Activated CD8-positive, alpha-beta T cell treated with anti-CD3 and anti-CD28 coated beads, Interleukin-2, amount 10 ng/mL, durations not matched to agents 7 days and 5 days (primary cell): ENCODE measurements at regions not wholly inside any gene's neighbourhood (a gene's known extent, or its start where the extent isn't known, plus 50 kb on each side); places are given as distances from the start of the nearest gene placed in this dataset.

Experiments
- ATAC-seq: fragments of 150-1000 bp; cut with Tn5 transposase; one replicate; pipeline ENCODE4 v1.10.0; 2021; ENCODE audit warnings: moderate library complexity
- CTCF ChIA-PET: fragments of 350-600 bp; sonication (Branson Sonifier 250); formaldehyde crosslinking; loops from one replicate; lab custom pipeline; 2021; ENCODE audit warnings: antibody characterized with exemption; lab: Charles Lee
- POLR2A ChIA-PET: fragments of 350-600 bp; sonication (Branson Sonifier 250); formaldehyde crosslinking; loops from one replicate; lab custom pipeline; 2021; ENCODE audit warnings: antibody characterized with exemption; lab: Charles Lee
- DNase-seq: peaks from one replicate; pipeline ENCODE4 v3.0.0-alpha.2; 2020
- H3K27ac Mint-ChIP-seq: one replicate; pipeline ENCODE4 v1.8.0; 2021; ENCODE audit warnings: mild to moderate bottlenecking, mixed read lengths
- H3K27me3 Mint-ChIP-seq: one replicate; pipeline ENCODE4 v1.8.0; 2021; ENCODE audit warnings: low read depth, mixed read lengths
- H3K36me3 Mint-ChIP-seq: one replicate; pipeline ENCODE4 v1.8.0; 2021; ENCODE audit warnings: low read depth, mixed read lengths
- H3K4me1 Mint-ChIP-seq: one replicate; pipeline ENCODE4 v1.8.0; 2021; ENCODE audit warnings: low read depth, mixed read lengths
- H3K4me3 Mint-ChIP-seq: one replicate; pipeline ENCODE4 v1.8.0; 2021; ENCODE audit warnings: mild to moderate bottlenecking, mixed read lengths
- H3K9me3 Mint-ChIP-seq: one replicate; pipeline ENCODE4 v1.8.0; 2022; ENCODE audit warnings: mixed read lengths; ENCODE audit not compliant: insufficient read depth

GRCh38 chr3:110814170-110815007 is 257.2 kb upstream of the NECTIN3 start:
- ChIA-PET CTCF (interaction anchor here (1.0 to 1.1 kb wide), 2 partner anchors 8 to 727 kb away, joined by 3 read pairs; no protein-coding TSS in a partner anchor), POLR2A (no interaction called here)

GRCh38 chr3:110815008-110815583 is 256.5 kb upstream of the NECTIN3 start:
- Mint-ChIP-seq H3K4me1 (peaks cover 16% of the 10 kb centered on the region), H3K27ac (no peak overlapping the region), H3K9me3 (no peaks in the 10 kb centered on the region), H3K36me3 (no peaks in the 10 kb centered on the region), H3K27me3 (peaks cover 14% of the 10 kb centered on the region), H3K4me3 (peak overlapping the region; percentile 35)
- no peak for DNase-seq
- ChIA-PET POLR2A (no interaction called here), CTCF (interaction anchor here (0.6 to 0.8 kb wide), 2 partner anchors 19 to 109 kb away, joined by 3 read pairs; no protein-coding TSS in a partner anchor)
- no peak for ATAC-seq

More at GRCh38 chr3:110814170-110815007, 257.2 kb upstream of the NECTIN3 start:
- ATAC-seq (peak; percentile 76), DNase-seq (peak; percentile 51)
- Mint-ChIP-seq H3K9me3 (no peaks in the 10 kb centered on the region), H3K36me3 (no peaks in the 10 kb centered on the region), H3K27me3 (peaks cover 16% of the 10 kb centered on the region), H3K27ac (peak overlapping the region; percentile 14), H3K4me3 (peak overlapping the region; percentile 35), H3K4me1 (peaks cover 16% of the 10 kb centered on the region)

GRCh38 chr3:110816008-110816407 is 255.6 kb upstream of the NECTIN3 start:
- peaks cover 11% of the 10 kb centered on the region for H3K27me3 Mint-ChIP-seq
- DNase-seq (no peak), ATAC-seq (no peak)
- peaks cover 16% of the 10 kb centered on the region for H3K4me1 Mint-ChIP-seq
- no peaks in the 10 kb centered on the region for H3K36me3 Mint-ChIP-seq
- CTCF ChIA-PET, result interaction anchor here (0.8 kb wide), 1 partner anchor 108 kb away, joined by 3 read pairs; no protein-coding TSS in a partner anchor
- H3K9me3 Mint-ChIP-seq, result no peaks in the 10 kb centered on the region
- POLR2A ChIA-PET, result no interaction called here
- H3K4me3 Mint-ChIP-seq, result no peak overlapping the region
- no peak overlapping the region for H3K27ac Mint-ChIP-seq

- DNase-seq (no peak), ATAC-seq (no peak)
- Mint-ChIP-seq H3K4me1 (no peaks in the 10 kb centered on the region), H3K9me3 (no peaks in the 10 kb centered on the region), H3K27me3 (no peaks in the 10 kb centered on the region), H3K36me3 (no peaks in the 10 kb centered on the region), H3K27ac (no peak overlapping the region), H3K4me3 (no peak overlapping the region)
- CTCF ChIA-PET, result no interaction called here
- POLR2A ChIA-PET, result no interaction called here
These were observed 250.0 kb upstream of the NECTIN3 start for GRCh38 chr3:110821586-110821985.

GRCh38 chr3:110822971-110823370 is 248.6 kb upstream of the NECTIN3 start:
- Mint-ChIP-seq H3K36me3 (no peaks in the 10 kb centered on the region), H3K27me3 (no peaks in the 10 kb centered on the region), H3K9me3 (no peaks in the 10 kb centered on the region), H3K4me3 (no peak overlapping the region), H3K4me1 (no peaks in the 10 kb centered on the region), H3K27ac (no peak overlapping the region)
- CTCF ChIA-PET, result interaction anchor here (1.1 kb wide), 1 partner anchor 9 kb away, joined by 3 read pairs; no protein-coding TSS in a partner anchor
- POLR2A ChIA-PET, result no interaction called here
- ATAC-seq, result no peak
- DNase-seq, result no peak

- ChIA-PET CTCF (interaction anchor here (1.2 kb wide), 1 partner anchor 233 kb away, joined by 3 read pairs; no protein-coding TSS in a partner anchor), POLR2A (no interaction called here)
- Mint-ChIP-seq H3K27ac (no peak overlapping the region), H3K27me3 (peaks cover 2% of the 10 kb centered on the region), H3K36me3 (no peaks in the 10 kb centered on the region), H3K4me3 (no peak overlapping the region), H3K9me3 (no peaks in the 10 kb centered on the region), H3K4me1 (no peaks in the 10 kb centered on the region)
- DNase-seq (no peak), ATAC-seq (no peak)
These were observed 224.6 kb upstream of the NECTIN3 start for GRCh38 chr3:110846971-110847370.

- Mint-ChIP-seq H3K27ac (no peak overlapping the region), H3K4me1 (no peaks in the 10 kb centered on the region), H3K36me3 (no peaks in the 10 kb centered on the region), H3K4me3 (no peak overlapping the region), H3K9me3 (no peaks in the 10 kb centered on the region), H3K27me3 (peaks cover 2% of the 10 kb centered on the region)
- DNase-seq, result no peak
- no peak for ATAC-seq
- CTCF ChIA-PET, result no interaction called here
- POLR2A ChIA-PET, result no interaction called here
These were observed 222.6 kb upstream of the NECTIN3 start for GRCh38 chr3:110849064-110849463.

GRCh38 chr3:110851736-110852135 is 219.9 kb upstream of the NECTIN3 start:
- POLR2A ChIA-PET, result no interaction called here
- Mint-ChIP-seq H3K9me3 (no peaks in the 10 kb centered on the region), H3K36me3 (no peaks in the 10 kb centered on the region), H3K4me3 (no peak overlapping the region), H3K27ac (no peak overlapping the region), H3K27me3 (peaks cover 2% of the 10 kb centered on the region), H3K4me1 (no peaks in the 10 kb centered on the region)
- ATAC-seq (no peak), DNase-seq (no peak)
- CTCF ChIA-PET, result no interaction called here

GRCh38 chr3:110855207-110855606 is 216.4 kb upstream of the NECTIN3 start:
- no peak for DNase-seq
- Mint-ChIP-seq H3K9me3 (no peaks in the 10 kb centered on the region), H3K36me3 (no peaks in the 10 kb centered on the region), H3K27me3 (no peaks in the 10 kb centered on the region), H3K4me1 (no peaks in the 10 kb centered on the region), H3K27ac (no peak overlapping the region), H3K4me3 (no peak overlapping the region)
- POLR2A ChIA-PET, result no interaction called here
- CTCF ChIA-PET, result no interaction called here
- no peak for ATAC-seq

GRCh38 chr3:110856916-110857315 is 214.7 kb upstream of the NECTIN3 start:
- DNase-seq, result no peak
- ChIA-PET CTCF (no interaction called here), POLR2A (no interaction called here)
- H3K27ac Mint-ChIP-seq, result no peak overlapping the region
- H3K27me3 Mint-ChIP-seq, result no peaks in the 10 kb centered on the region
- H3K9me3 Mint-ChIP-seq, result no peaks in the 10 kb centered on the region
- no peaks in the 10 kb centered on the region for H3K4me1 Mint-ChIP-seq
- ATAC-seq, result no peak
- H3K36me3 Mint-ChIP-seq, result no peaks in the 10 kb centered on the region
- no peak overlapping the region for H3K4me3 Mint-ChIP-seq

- Mint-ChIP-seq H3K9me3 (no peaks in the 10 kb centered on the region), H3K27ac (no peak overlapping the region), H3K4me1 (no peaks in the 10 kb centered on the region), H3K27me3 (no peaks in the 10 kb centered on the region), H3K4me3 (no peak overlapping the region), H3K36me3 (no peaks in the 10 kb centered on the region)
- ChIA-PET POLR2A (no interaction called here), CTCF (no interaction called here)
- DNase-seq (no peak), ATAC-seq (no peak)
These were observed 213.1 kb upstream of the NECTIN3 start for GRCh38 chr3:110858549-110858948.

GRCh38 chr3:110859336-110859735 is 212.3 kb upstream of the NECTIN3 start:
- CTCF ChIA-PET, result no interaction called here

More at GRCh38 chr3:110859336-110859735, 212.3 kb upstream of the NECTIN3 start:
- POLR2A ChIA-PET, result no interaction called here
- H3K36me3 Mint-ChIP-seq, result no peaks in the 10 kb centered on the region
- ATAC-seq (no peak), DNase-seq (no peak)
- no peaks in the 10 kb centered on the region for H3K4me1 Mint-ChIP-seq
- no peak overlapping the region for H3K27ac Mint-ChIP-seq
- no peak overlapping the region for H3K4me3 Mint-ChIP-seq
- no peaks in the 10 kb centered on the region for H3K9me3 Mint-ChIP-seq
- no peaks in the 10 kb centered on the region for H3K27me3 Mint-ChIP-seq
